ENCODE measurements at regions not wholly inside any gene's neighbourhood (a gene's known extent, or its start where the extent isn't known, plus 50 kb on each side); places are given as distances from the start of the nearest gene placed in this dataset.

DNA sequence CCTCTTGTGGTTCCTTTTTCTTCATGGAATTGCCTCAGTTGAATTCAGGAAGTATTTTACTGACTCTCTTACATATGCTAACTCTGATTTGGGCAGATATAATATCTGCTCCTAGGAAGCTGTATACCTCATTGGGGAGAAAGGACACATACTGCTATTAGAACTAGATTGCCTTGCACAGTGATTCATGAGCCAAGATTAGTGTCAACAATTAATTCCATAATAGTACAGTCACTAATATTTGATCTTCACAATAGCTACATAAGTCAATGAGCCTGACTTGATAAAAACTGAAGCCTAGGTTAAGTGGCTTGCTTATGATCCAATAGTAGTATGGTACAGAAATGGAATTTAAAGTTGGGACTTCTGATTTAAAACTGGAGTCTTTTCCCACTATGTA, 127.6 kb downstream of the ETAA1 start:
- no peak for TF ChIP-seq CTCF (IDR thresholded peaks at IDR 0.05)
- no peak for TF ChIP-seq POLR2A (IDR thresholded peaks at IDR 0.05; ENCODE audit: low read depth)
- no peak for TF ChIP-seq POLR2AphosphoS5 (IDR thresholded peaks at IDR 0.05)
- no peak for TF ChIP-seq EP300 (IDR thresholded peaks at IDR 0.05)
